ENCODE measurements at regions not wholly inside any gene's neighbourhood (a gene's known extent, or its start where the extent isn't known, plus 50 kb on each side); places are given as distances from the start of the nearest gene placed in this dataset.
"Not testable (repeated sequence)": the region's sequence is repeated elsewhere in the genome, so short reads cannot be mapped to it uniquely, and the experiment has no call there.

- no peak for DNase-seq
These were observed 1887.8 kb upstream of the CELF4 start for GRCh38 chr18:39453356-39453755.

- no peak for DNase-seq
These were observed 1885.4 kb upstream of the CELF4 start for GRCh38 chr18:39450958-39451357.

- DNase-seq = no peak
These were observed 1884.0 kb upstream of the CELF4 start for GRCh38 chr18:39449566-39449965.

- no peak for DNase-seq
These were observed 1883.3 kb upstream of the CELF4 start for GRCh38 chr18:39448942-39449341.

- DNase-seq = not testable (repeated sequence)
These were observed 1879.4 kb upstream of the CELF4 start for GRCh38 chr18:39444957-39445356.

- DNase-seq = no peak
These were observed 1876.0 kb upstream of the CELF4 start for GRCh38 chr18:39441648-39442047.

- no peak for DNase-seq
These were observed 1870.4 kb upstream of the CELF4 start for GRCh38 chr18:39435996-39436395.

- DNase-seq = no peak
These were observed 1869.6 kb upstream of the CELF4 start for GRCh38 chr18:39435209-39435608.

- DNase-seq = no peak
These were observed 1868.8 kb upstream of the CELF4 start for GRCh38 chr18:39434223-39434920.

- no peak for DNase-seq
These were observed 1859.7 kb upstream of the CELF4 start for GRCh38 chr18:39425172-39425850.

- no peak for DNase-seq
These were observed 1858.7 kb upstream of the CELF4 start for GRCh38 chr18:39424261-39424660.

GRCh38 chr18:39421276-39421675, 1855.7 kb upstream of the CELF4 start:
- no peak for DNase-seq

GRCh38 chr18:39419315-39419714, 1853.7 kb upstream of the CELF4 start:
- DNase-seq = no peak

GRCh38 chr18:39415471-39415870, 1849.9 kb upstream of the CELF4 start:
- no peak for DNase-seq

- DNase-seq = no peak
These were observed 1848.6 kb upstream of the CELF4 start for GRCh38 chr18:39414009-39414700.

GRCh38 chr18:39406941-39407340, 1841.3 kb upstream of the CELF4 start:
- DNase-seq = no peak

- no peak for DNase-seq
These were observed 1837.5 kb upstream of the CELF4 start for GRCh38 chr18:39403121-39403520.

- no peak for DNase-seq
These were observed 1834.1 kb upstream of the CELF4 start for GRCh38 chr18:39399662-39400061.

GRCh38 chr18:39396168-39396567, 1830.6 kb upstream of the CELF4 start:
- no peak for DNase-seq

GRCh38 chr18:39389800-39390379, 1824.3 kb upstream of the CELF4 start:
- DNase-seq = no peak

GRCh38 chr18:39380866-39381265, 1815.3 kb upstream of the CELF4 start:
- no peak for DNase-seq

- DNase-seq = no peak
These were observed 1814.7 kb upstream of the CELF4 start for GRCh38 chr18:39380186-39380725.

- DNase-seq = no peak
These were observed 1809.5 kb upstream of the CELF4 start for GRCh38 chr18:39375066-39375465.

Measured in hippocampal formation (tissue), 2 donors.